SK-N-SH (cell line): ENCODE measurements at regions not wholly inside any gene's neighbourhood (a gene's known extent, or its start where the extent isn't known, plus 50 kb on each side); places are given as distances from the start of the nearest gene placed in this dataset.

ENCODE experiments used
- CTCF ChIA-PET: fragments of 300-600, 350-600 bp; formaldehyde crosslinking; extraction: SDS; loops from one replicate; lab custom pipeline; 2021; lab: Yijun Ruan, JAX
- POLR2A ChIA-PET: fragments of 350-600 bp; sonication (Branson Sonifier 250); formaldehyde crosslinking; extraction: SDS; loops from one replicate; lab custom pipeline; 2020; ENCODE audit warnings: antibody characterized with exemption, inconsistent platforms; lab: Yijun Ruan, JAX
- DNase-seq: peaks from one replicate; pipeline ENCODE4 v3.0.0; 2012
- H2AFZ ChIP-seq: fragments of 200-600 bp; sonication (generic); 2 replicates; pipeline ENCODE4 v1.8.1; 2016; ENCODE audit warnings: antibody characterized with exemption, mild to moderate bottlenecking, low read depth
- H3F3A ChIP-seq: fragments of 200-600 bp; sonication (generic); replicated peaks from 2 replicates; pipeline ENCODE3; 2016; ENCODE audit warnings: antibody characterized with exemption, mild to moderate bottlenecking; ENCODE audit not compliant: insufficient read depth
- H3K27ac ChIP-seq, 2 experiments: fragments of 200-500 bp in 1 of 2; fragments of 200-600 bp in 1 of 2; sonication (Bioruptor generic) in 1 of 2; sonication (generic), shearing (Covaris generic) in 1 of 2; 2 replicates each; pipeline versions ENCODE4 v1.5.1 to v1.6.1; 2014 to 2016; ENCODE audit warnings: low read depth in 2 of 2, inconsistent platforms in 1 of 2, low read length in 1 of 2, mild to moderate bottlenecking in 1 of 2, mixed read lengths in 1 of 2
- H3K27me3 ChIP-seq: fragments of 200-600 bp; sonication (generic), shearing (Covaris generic); 2 replicates; pipeline ENCODE4 v1.6.1; 2016; ENCODE audit warnings: mixed run types; ENCODE audit not compliant: insufficient read depth
- H3K36me3 ChIP-seq, 2 experiments: fragments of 200-500 bp in 1 of 2; fragments of 200-600 bp in 1 of 2; sonication (Bioruptor generic) in 1 of 2; sonication (generic) in 1 of 2; replicated peaks in 1 of 2; 2 replicates each; pipeline versions ENCODE3 to v1.5.1; 2014 to 2016; ENCODE audit warnings: low read length in 1 of 2, mild to moderate bottlenecking in 1 of 2; ENCODE audit not compliant: insufficient read depth in 2 of 2, control insufficient read depth in 1 of 2
- H3K4me1 ChIP-seq, 2 experiments: fragments of 200-500 bp in 1 of 2; fragments of 200-600 bp in 1 of 2; sonication (Bioruptor generic) in 1 of 2; sonication (generic), shearing (Covaris generic) in 1 of 2; 2 replicates each; pipeline versions ENCODE4 v1.5.1 to v1.6.1; 2014 to 2016; ENCODE audit warnings: low read depth in 1 of 2, low read length in 1 of 2, mixed run types in 1 of 2; ENCODE audit not compliant: insufficient read depth in 2 of 2, control insufficient read depth in 1 of 2
- H3K4me2 ChIP-seq: fragments of 200-600 bp; sonication (generic), shearing (Covaris generic); 2 replicates; pipeline ENCODE4 v1.6.1; 2017; ENCODE audit warnings: mixed run types
- H3K4me3 ChIP-seq, 2 experiments: fragments of 200-500 bp in 1 of 2; fragments of 200-600 bp in 1 of 2; sonication (Bioruptor generic) in 1 of 2; sonication (generic), shearing (Covaris generic) in 1 of 2; 2 replicates each; pipeline versions ENCODE4 v1.5.1 to v1.8.1; 2014 to 2016; ENCODE audit warnings: low read depth in 2 of 2, inconsistent platforms in 1 of 2, low read length in 1 of 2, mild to moderate bottlenecking in 1 of 2, mixed read lengths in 1 of 2, moderate library complexity in 1 of 2
- H3K79me2 ChIP-seq: fragments of 200-600 bp; sonication (generic); 2 replicates; pipeline ENCODE4 v1.8.1; 2017; ENCODE audit warnings: mild to moderate bottlenecking; ENCODE audit not compliant: insufficient read depth
- H3K9ac ChIP-seq: fragments of 200-600 bp; sonication (generic); 2 replicates; pipeline ENCODE4 v1.6.1; 2017; ENCODE audit warnings: mixed run types
- H3K9me2 ChIP-seq: fragments of 200-600 bp; sonication (generic); 2 replicates; pipeline ENCODE4 v1.6.1; 2017; ENCODE audit warnings: mixed run types
- H3K9me3 ChIP-seq: fragments of 200-600 bp; sonication (generic); 2 replicates; pipeline ENCODE4 v1.6.1; 2017; ENCODE audit warnings: mixed run types, mild to moderate bottlenecking, moderate library complexity
- H4K20me1 ChIP-seq: fragments of 200-600 bp; sonication (generic); 2 replicates; pipeline ENCODE4 v1.6.1; 2017; ENCODE audit warnings: mild to moderate bottlenecking, mixed run types; ENCODE audit not compliant: insufficient read depth
- CTCF ChIP-seq: fragments of 200-600 bp; sonication (generic); IDR thresholded peaks from 2 replicates; pipeline ENCODE4 v1.6.1; 2017; ENCODE audit warnings: antibody characterized with exemption, mild to moderate bottlenecking, moderate library complexity
- ELF1 ChIP-seq: IDR thresholded peaks from 2 replicates; pipeline ENCODE4 v1.4.0; 2012
- FOSL2 ChIP-seq: IDR thresholded peaks from 2 replicates; pipeline ENCODE4 v1.4.0; 2012; ENCODE audit warnings: low read depth, mild to moderate bottlenecking, moderate library complexity, borderline replicate concordance
- FOXJ3 ChIP-seq: sonication (generic); formaldehyde crosslinking; IDR thresholded peaks from 2 replicates; pipeline ENCODE4 v1.5.1; 2020; ENCODE audit warnings: mild to moderate bottlenecking, missing genetic modification reagents
- GABPA ChIP-seq: IDR thresholded peaks from 2 replicates; pipeline ENCODE4 v1.4.0; 2012; ENCODE audit warnings: low read depth, mild to moderate bottlenecking
- MAX ChIP-seq: IDR thresholded peaks from 2 replicates; pipeline ENCODE4 v1.4.0; 2012; ENCODE audit warnings: low read depth
- NRF1 ChIP-seq: IDR thresholded peaks from 2 replicates; pipeline ENCODE4 v1.6.1; 2012; ENCODE audit warnings: low read depth, mild to moderate bottlenecking, low read length
- PBX3 ChIP-seq: IDR thresholded peaks from 2 replicates; pipeline ENCODE4; 2012
- POLR2AphosphoS5 ChIP-seq: IDR thresholded peaks from 2 replicates; pipeline ENCODE4 v1.6.1; 2012; ENCODE audit warnings: low read depth, low read length
- RAD21 ChIP-seq: IDR thresholded peaks from 2 replicates; pipeline ENCODE4 v1.6.1; 2012; ENCODE audit warnings: mild to moderate bottlenecking, low read length
- RFX5 ChIP-seq: IDR thresholded peaks from 2 replicates; pipeline ENCODE4 v1.6.1; 2012; ENCODE audit warnings: mild to moderate bottlenecking, improper control_type of control experiment, low read length
- SIN3A ChIP-seq: IDR thresholded peaks from 2 replicates; pipeline ENCODE4 v1.6.1; 2012; ENCODE audit warnings: low read depth, mild to moderate bottlenecking, low read length, moderate library complexity, borderline replicate concordance
- SMC3 ChIP-seq: IDR thresholded peaks from 2 replicates; pipeline ENCODE4 v1.6.1; 2012; ENCODE audit warnings: low read depth, low read length, improper control_type of control experiment
- TAF1 ChIP-seq: IDR thresholded peaks from 2 replicates; pipeline ENCODE4 v1.6.1; 2012; ENCODE audit warnings: low read depth, mild to moderate bottlenecking, low read length, moderate library complexity, borderline replicate concordance
- TEAD4 ChIP-seq: IDR thresholded peaks from 2 replicates; pipeline ENCODE4 v1.4.0; 2012; ENCODE audit warnings: mild to moderate bottlenecking, borderline replicate concordance; ENCODE audit not compliant: insufficient read depth
- USF1 ChIP-seq: IDR thresholded peaks from 2 replicates; pipeline ENCODE4 v1.4.0; 2012; ENCODE audit warnings: low read depth, borderline replicate concordance
- USF2 ChIP-seq: fragments of 150-350 bp; IDR thresholded peaks from 2 replicates; pipeline ENCODE4 v1.6.1; 2017; ENCODE audit warnings: antibody characterized with exemption, low read length, low read depth, borderline replicate concordance
- YY1 ChIP-seq: IDR thresholded peaks from 2 replicates; pipeline ENCODE4 v1.4.0; 2012; ENCODE audit warnings: low read depth, mild to moderate bottlenecking
- ZBTB33 ChIP-seq: IDR thresholded peaks from 2 replicates; pipeline ENCODE4 v1.4.0; 2012; ENCODE audit warnings: low read depth, borderline replicate concordance
- WGBS: methylation state at CpG from one replicate; pipeline ENCODE4 v1.1.6; 2017; ENCODE audit warnings: low lambda C conversion rate; 5-methylcytosine and 5-hydroxymethylcytosine counted together

- TF ChIP-seq USF2 (no peak), PBX3 (no peak), MAX (no peak)
- TF ChIP-seq, all 33 proteins: peak for 0
These were observed 243.8 kb upstream of the IRX4 start (continued) for GRCh38 chr5:2126512-2126911.

- H3K9me3 ChIP-seq = no peaks in the 10 kb centered on the region
- H3K79me2 ChIP-seq = no peaks in the 10 kb centered on the region
- CTCF ChIA-PET = no interaction called here
- WGBS = 3% methylated on average over 7 of the region's 7 CpGs
- no peak overlapping the region for H3K4me2 ChIP-seq
- POLR2A ChIA-PET = no interaction called here
- H3K9ac ChIP-seq = no peak overlapping the region
- no peaks in the 10 kb centered on the region for H3F3A ChIP-seq
- no peaks in the 10 kb centered on the region for H3K4me1 ChIP-seq
- no peak overlapping the region for H2AFZ ChIP-seq
- H3K36me3 ChIP-seq = no peaks in the 10 kb centered on the region
- no peak overlapping the region for H3K27ac ChIP-seq
- DNase-seq = no peak
- no peaks in the 10 kb centered on the region for H4K20me1 ChIP-seq
- no peak overlapping the region for H3K4me3 ChIP-seq
- peaks cover 41% of the 10 kb centered on the region for H3K27me3 ChIP-seq
- no peaks in the 10 kb centered on the region for H3K9me2 ChIP-seq
- TF ChIP-seq FOXJ3 (CRISPR knock-in tag) (no peak), RAD21 (no peak), FOSL2 (no peak), SMC3 (no peak), TAF1 (no peak), MAX (no peak), PBX3 (no peak), TEAD4 (no peak), NRF1 (no peak), YY1 (no peak), RFX5 (no peak), ELF1 (no peak), USF1 (no peak), SIN3A (no peak), USF2 (no peak), POLR2AphosphoS5 (no peak), ZBTB33 (no peak), CTCF (no peak), GABPA (no peak)
These were observed 243.2 kb upstream of the IRX4 start for GRCh38 chr5:2125901-2126265.
